Central memory CD8-positive, alpha-beta T cell (primary cell): ENCODE measurements at regions not wholly inside any gene's neighbourhood (a gene's known extent, or its start where the extent isn't known, plus 50 kb on each side); places are given as distances from the start of the nearest gene placed in this dataset.
"Not testable (repeated sequence)": the region's sequence is repeated elsewhere in the genome, so short reads cannot be mapped to it uniquely, and the experiment has no call there.

Source experiments
- ATAC-seq: fragments of 150-1000 bp; cut with Tn5 transposase; replicated peaks from 2 replicates; pipeline ENCODE4 v1.10.0; 2022; ENCODE audit warnings: mild to moderate bottlenecking, moderate FRiP score, moderate number of reproducible peaks; ENCODE audit not compliant: poor library complexity, severe bottlenecking; ENCODE audit errors: extremely low read depth
- DNase-seq, 2 donors: peaks; one replicate each; pipeline ENCODE4 v3.0.0; 2021; ENCODE audit warnings: low spot score in 2 of 2
- H3K27ac Mint-ChIP-seq: one replicate; pipeline ENCODE4 v1.8.0; 2022; ENCODE audit warnings: low read depth, mild to moderate bottlenecking, moderate library complexity, mixed read lengths
- H3K27me3 Mint-ChIP-seq: one replicate; pipeline ENCODE4 v1.8.0; 2022; ENCODE audit warnings: mixed read lengths
- H3K36me3 Mint-ChIP-seq: one replicate; pipeline ENCODE4 v1.8.0; 2022; ENCODE audit warnings: mild to moderate bottlenecking, moderate library complexity, mixed read lengths; ENCODE audit not compliant: insufficient read depth
- H3K4me1 Mint-ChIP-seq: one replicate; pipeline ENCODE4 v1.8.0; 2022; ENCODE audit warnings: mixed read lengths
- H3K4me3 Mint-ChIP-seq: one replicate; pipeline ENCODE4 v1.8.0; 2022; ENCODE audit warnings: mild to moderate bottlenecking, moderate library complexity, mixed read lengths
- H3K9me3 Mint-ChIP-seq: one replicate; pipeline ENCODE4 v1.8.0; 2022; ENCODE audit warnings: mixed read lengths

- DNase-seq (no peak), ATAC-seq (no peak)
- Mint-ChIP-seq H3K36me3 (peaks cover 2% of the 10 kb centered on the region), H3K27me3 (peaks cover 49% of the 10 kb centered on the region), H3K27ac (no peak overlapping the region), H3K4me1 (no peaks in the 10 kb centered on the region), H3K9me3 (peaks cover 10% of the 10 kb centered on the region), H3K4me3 (no peak overlapping the region)
Measured at GRCh38 chr3:134106580-134106979, 76.9 kb upstream of the SLCO2A1 start.

DNA sequence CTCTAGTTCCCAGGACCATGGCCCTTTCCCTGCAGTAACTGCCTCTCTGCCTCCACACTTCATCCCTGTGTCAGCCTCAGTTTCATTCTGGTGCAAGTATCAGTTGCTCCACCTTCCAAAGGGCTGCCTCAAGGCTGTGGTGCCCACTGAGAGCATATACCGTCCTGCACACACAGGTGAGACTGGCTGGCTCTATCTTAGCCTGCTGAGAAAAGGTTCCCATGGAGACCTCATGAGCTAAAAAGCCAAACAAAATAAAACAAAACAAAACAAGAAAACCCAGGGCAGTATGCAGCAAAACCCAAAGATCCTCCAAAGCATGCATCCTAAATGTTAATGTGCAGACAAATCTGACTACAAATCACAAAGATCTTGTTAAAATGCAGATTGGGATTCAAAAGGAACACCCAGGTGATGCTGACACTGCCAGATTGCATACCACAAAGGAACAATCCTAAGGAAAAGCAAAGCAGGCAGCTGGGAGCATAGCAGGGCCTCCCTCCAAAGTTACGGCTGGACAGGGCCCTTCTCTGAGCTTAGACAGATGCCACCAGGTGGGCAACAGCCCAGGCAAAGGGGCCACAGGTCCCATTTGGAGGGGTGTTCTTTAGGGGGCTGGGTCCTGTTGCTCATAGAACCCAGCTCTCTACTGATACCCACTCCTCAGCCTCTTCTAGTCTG lies 76.3 kb upstream of the SLCO2A1 start:
- Mint-ChIP-seq H3K27me3 (peaks cover 43% of the 10 kb centered on the region), H3K27ac (no peak overlapping the region), H3K36me3 (peaks cover 2% of the 10 kb centered on the region), H3K4me1 (no peaks in the 10 kb centered on the region), H3K4me3 (no peak overlapping the region), H3K9me3 (peaks cover 10% of the 10 kb centered on the region)
- no peak for ATAC-seq
- no peak for DNase-seq

DNA sequence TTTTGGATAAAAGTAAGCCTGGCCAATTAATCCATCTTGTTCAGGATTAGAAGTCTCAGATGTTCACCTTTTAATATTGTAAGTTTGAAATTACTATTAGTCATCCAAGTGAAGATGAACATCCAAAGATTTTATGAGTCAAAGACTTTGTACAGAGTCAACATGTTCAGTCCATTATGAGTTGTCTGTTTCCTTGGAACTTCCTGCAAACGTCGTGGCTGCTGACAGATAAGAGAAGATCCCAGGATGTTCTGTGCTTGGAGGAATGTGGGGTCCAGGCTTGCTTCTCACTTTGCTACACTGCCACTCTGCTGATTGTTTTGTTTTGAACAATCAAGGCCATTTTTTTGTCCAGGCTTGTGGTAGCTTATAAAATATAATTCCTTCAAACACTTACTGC lies 74.3 kb upstream of the SLCO2A1 start:
- H3K36me3 Mint-ChIP-seq, result peaks cover 2% of the 10 kb centered on the region
- H3K4me3 Mint-ChIP-seq, result no peak overlapping the region
- peaks cover 42% of the 10 kb centered on the region for H3K27me3 Mint-ChIP-seq
- peaks cover 23% of the 10 kb centered on the region for H3K9me3 Mint-ChIP-seq
- H3K27ac Mint-ChIP-seq, result no peak overlapping the region
- DNase-seq (no peak), ATAC-seq (no peak)
- no peaks in the 10 kb centered on the region for H3K4me1 Mint-ChIP-seq

- Mint-ChIP-seq H3K36me3 (peaks cover 1% of the 10 kb centered on the region), H3K27me3 (peaks cover 48% of the 10 kb centered on the region), H3K4me1 (no peaks in the 10 kb centered on the region), H3K27ac (no peak overlapping the region), H3K9me3 (peaks cover 28% of the 10 kb centered on the region), H3K4me3 (no peak overlapping the region)
- DNase-seq (no peak), ATAC-seq (no peak)
Measured at GRCh38 chr3:134103470-134103869, 73.7 kb upstream of the SLCO2A1 start.

GRCh38 chr3:134102976-134103375 lies 73.3 kb upstream of the SLCO2A1 start:
- ATAC-seq, result no peak
- Mint-ChIP-seq H3K4me1 (no peaks in the 10 kb centered on the region), H3K36me3 (no peaks in the 10 kb centered on the region), H3K27ac (no peak overlapping the region), H3K27me3 (peaks cover 52% of the 10 kb centered on the region), H3K4me3 (no peak overlapping the region), H3K9me3 (peaks cover 30% of the 10 kb centered on the region)
- no peak for DNase-seq

- not testable (repeated sequence) for H3K36me3 Mint-ChIP-seq, H3K4me3 Mint-ChIP-seq, H3K27ac Mint-ChIP-seq, ATAC-seq, DNase-seq, H3K4me1 Mint-ChIP-seq
- H3K27me3 Mint-ChIP-seq, result peaks cover 11% of the 10 kb centered on the region
- H3K9me3 Mint-ChIP-seq, result peaks cover 27% of the 10 kb centered on the region
Measured at GRCh38 chr3:134096214-134096613, 66.5 kb upstream of the SLCO2A1 start.

DNA sequence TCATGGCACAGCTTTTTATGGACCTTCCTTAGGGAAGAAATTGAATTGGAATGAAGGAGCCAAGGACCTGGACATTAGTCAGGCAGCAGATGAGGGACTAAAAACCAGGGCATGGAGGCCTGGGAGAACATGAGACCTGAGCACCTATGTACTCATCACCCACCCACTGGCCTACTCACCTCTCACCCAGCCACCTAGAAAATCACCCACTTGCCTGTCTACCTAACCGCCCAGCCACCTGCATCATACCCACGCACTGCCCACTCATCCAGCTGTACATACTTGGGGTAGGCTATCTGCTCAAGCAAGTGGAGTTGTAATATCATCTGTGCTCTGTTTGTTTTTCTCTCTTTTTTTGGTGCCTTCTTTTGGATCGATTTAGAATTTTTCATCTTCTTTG lies 65.3 kb upstream of the SLCO2A1 start:
- no peaks in the 10 kb centered on the region for H3K36me3 Mint-ChIP-seq
- ATAC-seq (no peak), DNase-seq (no peak)
- peaks cover 21% of the 10 kb centered on the region for H3K9me3 Mint-ChIP-seq
- no peak overlapping the region for H3K4me3 Mint-ChIP-seq
- H3K27me3 Mint-ChIP-seq, result peaks cover 11% of the 10 kb centered on the region
- H3K27ac Mint-ChIP-seq, result no peak overlapping the region
- no peaks in the 10 kb centered on the region for H3K4me1 Mint-ChIP-seq

DNA sequence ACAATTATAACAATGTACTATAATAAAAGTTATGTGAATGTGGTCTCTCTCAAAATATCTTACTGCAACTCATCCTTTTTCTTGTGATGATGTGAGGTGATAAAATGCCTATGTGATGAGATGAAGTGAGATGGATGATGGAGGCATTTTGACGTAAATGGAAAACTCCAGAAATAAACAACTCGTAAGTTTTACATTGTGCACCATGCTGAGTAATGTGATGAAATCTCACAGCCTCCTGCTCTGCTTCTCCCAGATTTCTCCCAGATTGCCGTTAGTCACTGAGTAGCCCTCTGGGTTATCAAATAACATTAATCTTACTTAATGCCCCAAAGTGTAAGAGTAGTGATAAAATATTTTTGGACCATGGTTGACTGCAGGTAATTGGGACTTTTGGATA lies 64.8 kb upstream of the SLCO2A1 start:
- ATAC-seq, result no peak

GRCh38 chr3:134093956-134094355 lies 64.2 kb upstream of the SLCO2A1 start:
- H3K36me3 Mint-ChIP-seq, result no peaks in the 10 kb centered on the region
- H3K27ac Mint-ChIP-seq, result no peak overlapping the region
- H3K27me3 Mint-ChIP-seq, result peaks cover 10% of the 10 kb centered on the region
- H3K9me3 Mint-ChIP-seq, result peaks cover 14% of the 10 kb centered on the region
- DNase-seq (no peak), ATAC-seq (no peak)
- no peaks in the 10 kb centered on the region for H3K4me1 Mint-ChIP-seq
- H3K4me3 Mint-ChIP-seq, result no peak overlapping the region

More for the DNA sequence above, 64.8 kb upstream of the SLCO2A1 start:
- no peak for DNase-seq
- H3K27ac Mint-ChIP-seq, result no peak overlapping the region
- H3K36me3 Mint-ChIP-seq, result no peaks in the 10 kb centered on the region
- H3K4me3 Mint-ChIP-seq, result no peak overlapping the region
- H3K9me3 Mint-ChIP-seq, result peaks cover 19% of the 10 kb centered on the region
- no peaks in the 10 kb centered on the region for H3K4me1 Mint-ChIP-seq
- H3K27me3 Mint-ChIP-seq, result peaks cover 11% of the 10 kb centered on the region

DNA sequence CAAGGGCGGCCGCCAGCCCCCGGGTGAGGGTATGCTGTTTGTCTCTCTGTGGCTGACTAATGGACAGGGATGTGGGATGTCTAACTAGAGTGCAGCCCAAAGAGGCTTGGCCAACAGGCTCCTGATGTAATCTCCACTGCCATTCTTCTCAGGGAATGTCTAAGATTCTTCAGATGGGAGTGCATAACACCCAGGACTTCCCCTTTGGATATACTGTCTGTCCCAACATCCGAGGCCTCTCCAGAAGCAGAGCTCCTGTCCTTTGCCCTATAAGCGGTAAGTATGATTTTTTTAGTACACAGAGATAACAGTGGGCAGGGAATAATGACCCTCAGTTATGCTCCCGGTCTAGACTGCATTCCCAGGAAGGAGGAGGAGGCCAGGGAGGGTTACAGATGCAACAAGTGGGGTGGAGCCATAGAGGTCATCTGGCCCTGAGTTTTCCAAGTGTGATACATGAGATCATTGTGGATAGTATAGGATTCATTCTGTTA lies 62.5 kb upstream of the SLCO2A1 start:
- no peak for ATAC-seq
- H3K4me1 Mint-ChIP-seq, result no peaks in the 10 kb centered on the region
- H3K9me3 Mint-ChIP-seq, result peaks cover 7% of the 10 kb centered on the region
- no peak overlapping the region for H3K4me3 Mint-ChIP-seq
- H3K27me3 Mint-ChIP-seq, result no peaks in the 10 kb centered on the region
- no peak for DNase-seq
- no peaks in the 10 kb centered on the region for H3K36me3 Mint-ChIP-seq
- no peak overlapping the region for H3K27ac Mint-ChIP-seq

DNA sequence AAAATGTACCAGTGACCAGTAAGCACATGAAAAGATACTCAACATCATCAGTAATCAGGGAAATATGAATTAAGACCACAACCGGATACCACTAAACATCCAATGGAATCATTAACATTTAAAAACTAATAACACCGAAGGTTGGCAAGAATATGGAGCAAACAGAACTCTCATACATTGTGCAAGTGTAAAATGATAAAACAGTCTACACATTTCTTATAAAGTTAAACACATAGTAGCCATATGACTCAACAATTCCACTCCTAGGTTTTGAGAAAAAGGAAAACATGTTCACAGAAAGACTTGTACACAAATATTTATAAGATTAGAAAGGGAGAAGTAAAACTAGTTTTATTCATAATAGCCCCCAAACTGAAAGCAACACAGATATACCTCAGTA lies 60.3 kb upstream of the SLCO2A1 start:
- no peak for ATAC-seq
- H3K4me3 Mint-ChIP-seq, result no peak overlapping the region
- H3K9me3 Mint-ChIP-seq, result peaks cover 2% of the 10 kb centered on the region
- no peak overlapping the region for H3K27ac Mint-ChIP-seq
- peaks cover 6% of the 10 kb centered on the region for H3K27me3 Mint-ChIP-seq
- H3K4me1 Mint-ChIP-seq, result no peaks in the 10 kb centered on the region
- no peaks in the 10 kb centered on the region for H3K36me3 Mint-ChIP-seq
- DNase-seq, result no peak

DNA sequence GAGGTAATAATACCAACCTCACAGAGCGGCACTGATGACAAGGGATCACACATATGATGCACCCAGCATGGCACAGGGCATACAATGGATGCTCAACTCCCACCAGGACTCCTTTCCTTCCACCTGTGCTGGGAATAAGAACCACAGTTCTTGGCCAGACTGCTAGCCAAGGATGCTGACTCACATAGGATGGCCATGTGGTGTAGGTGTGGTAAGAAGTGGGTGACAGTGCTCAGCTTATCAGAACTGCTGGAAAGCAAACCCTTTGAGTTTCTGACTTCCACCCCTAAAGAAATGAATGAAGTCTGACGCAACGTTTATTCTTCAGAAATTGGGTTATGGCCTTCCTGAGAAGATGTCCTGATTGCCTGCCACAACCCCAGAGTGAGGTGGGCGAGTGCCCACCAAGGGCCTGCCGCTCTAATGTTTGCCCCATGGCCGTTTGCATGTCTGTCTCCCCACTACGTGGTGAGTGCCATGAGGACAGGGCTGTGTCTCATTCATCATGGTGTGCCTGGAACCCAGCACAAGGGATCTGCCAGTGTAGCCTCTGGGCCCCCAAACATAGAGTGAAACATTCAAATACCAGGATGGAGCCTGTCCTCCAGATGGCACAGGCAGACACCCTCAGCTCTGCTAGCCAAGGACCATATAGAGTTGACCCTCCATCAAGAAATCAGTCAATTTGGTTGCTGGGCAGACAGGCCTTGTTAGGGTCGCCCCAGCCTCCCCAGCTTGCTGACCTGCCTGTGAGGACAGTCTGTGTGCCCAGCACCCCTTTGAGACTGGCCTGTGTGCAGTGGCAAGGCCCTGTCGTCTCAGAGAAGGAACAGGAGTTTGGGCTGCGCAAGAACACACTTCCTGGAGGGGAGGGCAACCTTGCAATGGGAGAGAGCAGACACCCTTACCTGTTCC lies 57.6 kb upstream of the SLCO2A1 start:
- ATAC-seq (no peak), DNase-seq (no peak)
- Mint-ChIP-seq H3K4me1 (no peaks in the 10 kb centered on the region), H3K9me3 (no peaks in the 10 kb centered on the region), H3K27me3 (peaks cover 15% of the 10 kb centered on the region), H3K36me3 (no peaks in the 10 kb centered on the region), H3K4me3 (no peak overlapping the region), H3K27ac (no peak overlapping the region)

- H3K27me3 Mint-ChIP-seq, result peaks cover 15% of the 10 kb centered on the region
- H3K4me1 Mint-ChIP-seq, result no peaks in the 10 kb centered on the region
- no peak overlapping the region for H3K27ac Mint-ChIP-seq
- DNase-seq (no peak), ATAC-seq (no peak)
- no peaks in the 10 kb centered on the region for H3K9me3 Mint-ChIP-seq
- no peak overlapping the region for H3K4me3 Mint-ChIP-seq
- H3K36me3 Mint-ChIP-seq, result no peaks in the 10 kb centered on the region
Measured at GRCh38 chr3:134086616-134087015, 56.9 kb upstream of the SLCO2A1 start.
